IPS-18a (cell line): ENCODE measurements at regions not wholly inside any gene's neighbourhood (a gene's known extent, or its start where the extent isn't known, plus 50 kb on each side); places are given as distances from the start of the nearest gene placed in this dataset.

ENCODE experiments used
- H3K27ac ChIP-seq: one replicate; pipeline ENCODE4 v1.5.1; 2013; ENCODE audit warnings: low read length
- H3K27me3 ChIP-seq: one replicate; pipeline ENCODE4 v1.6.1; 2013; ENCODE audit warnings: mild to moderate bottlenecking, low read length; ENCODE audit not compliant: control insufficient read depth, insufficient read depth
- H3K36me3 ChIP-seq: one replicate; pipeline ENCODE4 v1.6.1; 2013; ENCODE audit warnings: low read depth, low read length; ENCODE audit not compliant: control insufficient read depth
- H3K4me1 ChIP-seq: one replicate; pipeline ENCODE4 v1.6.1; 2013; ENCODE audit warnings: low read depth, low read length; ENCODE audit not compliant: control insufficient read depth
- H3K4me3 ChIP-seq: one replicate; pipeline ENCODE4 v1.5.1; 2013; ENCODE audit warnings: low read length
- H3K9ac ChIP-seq: one replicate; pipeline ENCODE4 v1.6.1; 2013; ENCODE audit warnings: mild to moderate bottlenecking, low read length, moderate library complexity
- H3K9me3 ChIP-seq: one replicate; pipeline ENCODE4 v1.6.1; 2013; ENCODE audit warnings: low read depth, low read length; ENCODE audit not compliant: control insufficient read depth

DNA sequence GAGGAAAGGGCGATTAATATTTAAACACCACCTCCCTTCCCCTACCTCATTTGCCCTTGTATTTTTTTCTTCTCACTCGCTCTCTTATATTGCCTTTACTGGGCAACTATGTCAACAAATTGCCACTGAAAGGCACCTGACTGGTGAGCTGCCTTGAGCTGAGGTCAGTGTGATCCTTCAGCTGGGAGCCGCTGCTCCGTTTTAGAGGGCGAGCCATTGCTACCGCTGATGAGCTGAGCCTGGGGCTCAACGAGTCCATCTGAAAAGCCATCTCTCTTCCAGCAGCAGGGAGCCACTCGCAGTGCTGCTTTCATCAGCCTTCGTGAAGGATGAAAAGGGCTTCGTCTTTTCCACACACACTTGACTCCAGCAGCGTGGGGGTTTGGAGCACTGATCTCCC lies 108.0 kb upstream of the KIF26B start:
- H3K27me3 ChIP-seq, result no peaks in the 10 kb centered on the region
- H3K9ac ChIP-seq, result no peak overlapping the region
- H3K27ac ChIP-seq, result no peak overlapping the region
- no peak overlapping the region for H3K4me3 ChIP-seq
- peaks cover 21% of the 10 kb centered on the region for H3K4me1 ChIP-seq
- H3K36me3 ChIP-seq, result no peaks in the 10 kb centered on the region
- H3K9me3 ChIP-seq, result no peaks in the 10 kb centered on the region

DNA sequence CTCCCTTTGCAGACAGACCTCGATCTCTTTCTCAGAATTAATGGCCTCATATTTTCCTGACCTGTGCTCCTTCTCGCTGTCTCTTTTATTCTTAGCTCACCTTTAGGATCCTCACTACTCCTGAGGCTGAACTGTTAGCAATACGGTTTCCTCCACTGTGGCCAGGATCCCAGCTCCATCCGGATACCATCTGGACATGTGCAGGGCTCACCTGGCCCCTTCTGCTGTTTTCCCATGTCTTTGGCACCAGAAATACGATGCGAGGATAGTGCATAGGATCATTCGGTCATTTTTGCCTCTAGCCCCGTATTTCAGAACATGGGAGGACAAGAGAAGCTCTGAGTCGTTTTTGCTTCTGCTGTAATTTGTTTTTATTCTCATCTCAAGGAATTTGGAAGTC lies 108.5 kb upstream of the KIF26B start:
- Histone ChIP-seq H3K27ac (no peak overlapping the region), H3K27me3 (no peaks in the 10 kb centered on the region), H3K9me3 (no peaks in the 10 kb centered on the region), H3K36me3 (no peaks in the 10 kb centered on the region), H3K4me1 (peaks cover 16% of the 10 kb centered on the region), H3K4me3 (no peak overlapping the region), H3K9ac (no peak overlapping the region)

DNA sequence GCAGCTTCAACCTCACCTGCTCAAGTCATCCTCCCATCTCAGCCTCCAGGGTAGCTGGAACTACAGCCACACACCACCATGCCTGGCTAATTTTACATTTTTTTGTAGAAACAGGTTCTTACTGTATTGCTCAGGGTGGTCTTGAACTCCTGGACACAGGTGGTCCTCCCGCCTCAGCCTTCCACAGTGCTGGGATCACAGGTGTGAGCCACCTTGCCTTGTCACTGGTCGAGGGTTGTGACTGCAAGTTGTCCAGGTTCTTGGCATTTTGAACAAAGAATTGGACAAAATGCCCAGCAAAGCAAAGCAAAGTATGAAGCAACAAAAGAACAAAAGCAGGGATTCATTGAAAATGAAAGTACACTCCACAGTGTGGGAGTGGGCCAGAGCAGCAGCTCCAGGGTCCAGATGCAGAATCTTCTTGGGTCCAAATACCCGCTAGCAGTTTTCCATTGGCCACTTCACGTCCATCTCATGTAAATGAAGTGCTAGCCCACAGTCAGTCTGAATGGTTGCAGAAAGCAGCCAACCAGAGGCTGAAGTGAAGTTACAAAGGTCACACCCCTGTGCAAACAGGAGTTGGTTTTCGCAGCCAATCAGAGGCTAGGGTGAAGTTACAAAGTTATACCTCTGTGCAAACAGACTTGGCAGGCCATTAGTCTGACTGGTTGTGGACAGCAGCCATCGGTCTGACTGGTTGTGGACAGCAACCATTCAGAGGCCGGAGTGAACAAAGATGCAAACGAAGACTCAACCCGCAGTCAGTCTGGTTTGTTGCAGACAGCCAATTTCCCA lies 109.5 kb upstream of the KIF26B start:
- H3K9ac ChIP-seq, result no peak overlapping the region
- H3K4me1 ChIP-seq, result peaks cover 14% of the 10 kb centered on the region
- no peaks in the 10 kb centered on the region for H3K9me3 ChIP-seq
- no peaks in the 10 kb centered on the region for H3K36me3 ChIP-seq
- no peaks in the 10 kb centered on the region for H3K27me3 ChIP-seq
- H3K27ac ChIP-seq, result no peak overlapping the region
- H3K4me3 ChIP-seq, result no peak overlapping the region

DNA sequence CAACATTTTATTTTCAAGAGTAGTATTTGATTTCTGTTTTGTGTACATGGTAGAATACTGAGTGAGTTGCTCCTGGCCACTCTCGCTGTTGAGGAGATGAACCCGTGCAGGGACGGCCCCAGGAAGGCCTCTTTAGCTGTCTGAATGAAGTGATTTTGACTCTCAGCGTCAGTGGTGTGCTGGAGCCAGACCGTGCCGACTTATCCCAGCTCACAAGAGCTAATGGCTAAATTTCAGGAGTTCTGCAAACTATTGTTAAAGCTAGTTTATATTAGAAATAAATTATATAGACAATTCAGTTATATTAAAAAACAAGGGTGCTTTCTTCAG lies 111.2 kb upstream of the KIF26B start:
- no peak overlapping the region for H3K27ac ChIP-seq

DNA sequence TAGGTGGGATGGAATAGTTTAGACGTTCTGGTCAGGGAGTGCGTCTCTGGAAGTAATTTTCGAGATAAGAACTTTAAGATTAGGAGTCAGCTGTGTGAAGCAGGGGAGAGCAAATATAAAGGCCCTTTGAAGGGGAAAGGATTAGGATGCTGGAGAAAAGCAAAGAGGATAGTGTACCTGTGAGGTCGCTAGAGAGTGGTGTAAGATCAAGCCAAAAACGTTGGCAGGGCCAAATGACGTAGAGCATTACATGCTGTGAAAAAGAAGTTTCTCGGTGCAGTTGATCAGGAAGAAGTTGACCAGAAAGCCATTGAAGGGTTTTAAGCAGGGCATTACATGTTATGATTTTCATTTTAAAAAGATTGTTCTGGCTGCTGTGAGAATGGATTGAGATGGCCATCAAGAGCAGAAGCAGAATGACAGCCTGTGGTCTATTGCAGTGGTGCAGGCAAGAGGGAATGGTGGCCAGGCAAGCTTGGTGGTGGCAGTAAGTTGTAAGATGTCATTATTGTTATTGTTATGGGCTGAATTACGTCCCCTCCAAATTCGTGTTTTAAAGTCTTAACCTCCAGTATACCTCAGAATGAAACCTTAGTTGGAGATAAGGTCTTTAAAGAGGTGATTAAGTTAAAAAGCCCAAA lies 113.6 kb upstream of the KIF26B start:
- Histone ChIP-seq H3K27ac (no peak overlapping the region), H3K9me3 (no peaks in the 10 kb centered on the region), H3K4me1 (peaks cover 4% of the 10 kb centered on the region), H3K4me3 (no peak overlapping the region), H3K9ac (no peak overlapping the region), H3K27me3 (no peaks in the 10 kb centered on the region), H3K36me3 (no peaks in the 10 kb centered on the region)

More for the DNA sequence above, 111.2 kb upstream of the KIF26B start:
- Histone ChIP-seq H3K4me1 (peaks cover 14% of the 10 kb centered on the region), H3K9me3 (no peaks in the 10 kb centered on the region), H3K9ac (no peak overlapping the region), H3K4me3 (no peak overlapping the region), H3K36me3 (no peaks in the 10 kb centered on the region), H3K27me3 (no peaks in the 10 kb centered on the region)

DNA sequence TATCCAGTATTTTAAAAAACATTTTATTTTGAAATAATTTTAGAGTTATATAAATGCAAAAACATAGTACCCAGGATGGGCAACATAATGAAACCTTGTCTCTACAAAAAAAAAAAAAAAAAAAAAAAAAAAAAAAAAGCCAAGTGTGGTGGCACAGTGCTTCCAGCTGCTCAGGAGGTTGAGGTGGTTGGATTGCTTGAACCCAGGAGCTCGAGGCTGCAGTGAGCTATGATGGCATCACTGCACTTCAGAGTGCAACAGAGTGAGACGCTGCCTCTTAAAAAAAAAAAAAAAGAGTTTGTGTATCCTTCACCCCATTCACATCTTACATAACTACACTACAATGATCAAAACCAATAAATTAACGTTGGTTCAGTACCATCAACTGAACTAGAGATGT lies 115.6 kb upstream of the KIF26B start:
- H3K36me3 ChIP-seq, result no peaks in the 10 kb centered on the region
- H3K9me3 ChIP-seq, result no peaks in the 10 kb centered on the region
- no peaks in the 10 kb centered on the region for H3K27me3 ChIP-seq
- no peak overlapping the region for H3K9ac ChIP-seq
- H3K4me1 ChIP-seq, result no peaks in the 10 kb centered on the region
- H3K27ac ChIP-seq, result no peak overlapping the region
- no peak overlapping the region for H3K4me3 ChIP-seq

DNA sequence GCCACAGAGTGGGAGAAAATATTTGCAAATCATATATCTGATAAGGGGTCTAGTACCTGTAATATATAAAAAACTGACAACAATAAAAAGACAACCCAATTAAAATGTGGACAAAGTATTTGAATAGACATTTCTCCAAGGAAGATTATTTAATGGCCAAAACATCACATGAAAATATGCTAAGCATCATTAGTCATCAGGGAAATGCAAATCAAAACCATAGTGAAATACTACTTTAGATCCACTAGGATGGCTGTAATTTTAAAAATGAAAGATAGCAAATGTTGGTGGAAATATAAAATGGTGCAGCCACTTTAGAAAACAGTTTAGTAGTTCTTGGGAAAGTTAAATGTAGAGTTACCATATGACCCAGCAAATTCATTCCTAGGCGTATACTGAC lies 118.7 kb upstream of the KIF26B start:
- H3K4me3 ChIP-seq, result no peak overlapping the region
- H3K9me3 ChIP-seq, result no peaks in the 10 kb centered on the region
- H3K9ac ChIP-seq, result no peak overlapping the region
- H3K27ac ChIP-seq, result no peak overlapping the region
- no peaks in the 10 kb centered on the region for H3K36me3 ChIP-seq
- H3K4me1 ChIP-seq, result no peaks in the 10 kb centered on the region
- H3K27me3 ChIP-seq, result no peaks in the 10 kb centered on the region

DNA sequence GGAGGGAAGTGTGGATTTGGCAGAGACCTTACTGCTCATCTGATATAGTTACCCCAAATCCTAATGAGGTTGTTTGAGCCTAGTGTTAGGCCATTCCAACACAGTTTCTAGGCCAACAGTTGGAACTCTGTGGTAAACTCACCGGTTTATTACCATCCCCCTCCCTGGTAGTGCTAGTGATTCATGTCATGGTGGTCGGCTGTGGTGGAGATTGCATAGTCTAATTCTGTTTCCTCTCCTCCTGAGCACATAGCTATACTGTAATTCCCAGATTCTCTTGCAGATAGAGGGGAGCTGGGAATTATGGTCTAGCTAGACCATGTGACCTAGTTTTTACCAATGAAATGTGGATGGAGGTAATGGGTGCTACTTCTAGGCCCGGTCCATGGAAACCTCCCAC lies 123.7 kb upstream of the KIF26B start:
- Histone ChIP-seq H3K27me3 (no peaks in the 10 kb centered on the region), H3K27ac (no peak overlapping the region), H3K9ac (no peak overlapping the region), H3K36me3 (no peaks in the 10 kb centered on the region), H3K9me3 (no peaks in the 10 kb centered on the region), H3K4me1 (peaks cover 3% of the 10 kb centered on the region), H3K4me3 (no peak overlapping the region)

DNA sequence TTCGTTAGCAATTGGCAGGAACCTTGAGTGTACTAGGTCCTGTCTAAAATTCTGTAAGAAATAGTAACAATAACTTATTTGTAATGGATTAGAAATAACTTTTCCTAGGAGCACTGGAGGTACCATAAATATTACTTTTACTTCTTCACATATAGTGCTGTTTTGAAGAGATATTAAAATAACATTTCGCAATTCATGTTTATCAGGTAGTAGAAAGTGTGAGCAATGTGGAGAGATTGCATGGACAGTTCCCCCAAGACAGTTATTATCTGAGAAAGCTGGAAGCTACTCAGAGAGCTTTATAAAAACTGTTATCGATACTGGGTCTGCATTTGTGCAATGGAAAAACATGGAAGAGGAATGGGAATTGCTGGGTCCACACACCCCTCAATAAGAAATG lies 128.5 kb upstream of the KIF26B start:
- H3K9me3 ChIP-seq, result no peaks in the 10 kb centered on the region
- H3K4me3 ChIP-seq, result no peak overlapping the region
- no peak overlapping the region for H3K27ac ChIP-seq
- H3K36me3 ChIP-seq, result no peaks in the 10 kb centered on the region
- no peak overlapping the region for H3K9ac ChIP-seq
- H3K4me1 ChIP-seq, result peaks cover 3% of the 10 kb centered on the region
- no peaks in the 10 kb centered on the region for H3K27me3 ChIP-seq

DNA sequence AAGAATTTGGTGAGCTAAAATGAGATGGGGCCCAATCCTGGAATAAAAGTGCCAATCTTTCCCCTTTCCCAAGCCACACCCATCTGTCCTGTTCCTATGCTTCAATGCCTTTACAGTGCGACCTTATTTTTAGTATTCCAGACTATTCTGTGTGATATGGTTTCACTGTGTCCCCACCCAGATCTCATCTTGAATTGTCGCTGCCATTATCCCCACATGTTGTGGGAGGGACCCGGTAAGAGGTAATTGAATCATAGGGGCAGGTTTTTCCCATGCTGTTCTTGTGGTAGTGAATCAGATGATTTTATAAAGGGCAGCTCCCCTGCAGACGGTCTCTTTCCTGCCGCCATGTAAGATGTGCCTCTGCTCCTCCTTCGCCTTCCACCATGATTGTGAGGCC lies 129.3 kb upstream of the KIF26B start:
- Histone ChIP-seq H3K4me3 (no peak overlapping the region), H3K9ac (no peak overlapping the region), H3K27me3 (no peaks in the 10 kb centered on the region), H3K4me1 (peaks cover 3% of the 10 kb centered on the region), H3K9me3 (no peaks in the 10 kb centered on the region), H3K27ac (no peak overlapping the region), H3K36me3 (no peaks in the 10 kb centered on the region)

DNA sequence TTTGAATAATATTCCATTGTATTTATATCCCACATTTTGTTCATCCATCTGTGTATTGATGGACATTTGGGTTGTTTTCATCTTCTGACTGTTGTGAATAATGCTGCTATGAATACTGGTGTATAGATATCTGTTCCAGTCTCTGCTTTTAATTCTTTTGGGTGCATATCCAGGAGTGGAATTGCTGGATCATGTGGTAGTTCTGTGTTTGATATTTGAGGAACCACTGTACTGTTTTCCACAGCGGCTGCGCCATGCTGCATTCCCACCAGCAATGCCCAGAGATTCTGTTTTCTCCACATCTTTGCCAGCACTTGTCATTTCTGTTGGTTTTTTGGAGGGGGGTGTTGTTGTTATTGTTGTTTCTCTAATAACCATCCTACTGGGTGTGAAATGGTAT lies 131.6 kb upstream of the KIF26B start:
- Histone ChIP-seq H3K9me3 (no peaks in the 10 kb centered on the region), H3K27ac (no peak overlapping the region), H3K36me3 (no peaks in the 10 kb centered on the region), H3K4me3 (no peak overlapping the region), H3K27me3 (no peaks in the 10 kb centered on the region), H3K9ac (no peak overlapping the region), H3K4me1 (peaks cover 9% of the 10 kb centered on the region)

DNA sequence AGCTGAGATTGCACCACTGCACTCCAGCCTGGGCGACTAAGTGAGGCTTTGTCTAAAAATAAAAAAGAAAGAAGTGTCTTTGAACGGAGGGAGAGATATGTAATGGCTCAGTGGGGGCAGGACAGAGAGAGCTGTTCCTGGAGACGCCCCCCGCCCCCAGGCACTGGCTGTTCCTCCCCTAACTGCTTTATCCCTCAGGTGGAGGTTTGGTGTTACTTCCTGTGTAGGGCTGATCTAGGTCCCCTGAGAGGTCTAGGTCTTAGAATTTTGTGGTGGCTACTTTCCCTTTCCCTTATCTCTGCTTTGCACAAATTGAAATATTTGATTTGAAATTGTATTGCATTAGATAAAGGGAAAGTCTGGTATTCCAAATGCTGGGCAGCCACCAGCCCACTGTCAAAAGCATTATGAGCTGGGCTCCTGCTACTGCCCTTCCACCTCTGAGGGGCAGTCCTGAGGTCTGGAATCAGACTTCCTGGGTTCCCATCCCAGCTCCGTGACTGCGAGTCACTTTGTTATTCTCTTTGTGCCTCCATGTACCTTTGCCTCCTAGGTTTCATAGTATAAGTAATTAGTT lies 134.8 kb upstream of the KIF26B start:
- H3K4me3 ChIP-seq, result no peak overlapping the region
- H3K36me3 ChIP-seq, result no peaks in the 10 kb centered on the region
- H3K9ac ChIP-seq, result no peak overlapping the region
- H3K4me1 ChIP-seq, result peaks cover 6% of the 10 kb centered on the region
- no peaks in the 10 kb centered on the region for H3K9me3 ChIP-seq
- no peak overlapping the region for H3K27ac ChIP-seq
- H3K27me3 ChIP-seq, result no peaks in the 10 kb centered on the region
